GM08714 (cell line): ENCODE measurements at regions not wholly inside any gene's neighbourhood (a gene's known extent, or its start where the extent isn't known, plus 50 kb on each side); places are given as distances from the start of the nearest gene placed in this dataset.

Experiments
- H3K4me3 ChIP-seq: fragments of 200-500 bp; sonication (Bioruptor generic); 2 replicates; pipeline ENCODE4 v1.5.1; 2014; ENCODE audit warnings: mild to moderate bottlenecking, low read length, inconsistent platforms
- ZNF274 ChIP-seq: IDR thresholded peaks from 2 replicates; pipeline ENCODE4 v1.6.1; 2012; ENCODE audit warnings: mild to moderate bottlenecking, low read depth, low read length

DNA sequence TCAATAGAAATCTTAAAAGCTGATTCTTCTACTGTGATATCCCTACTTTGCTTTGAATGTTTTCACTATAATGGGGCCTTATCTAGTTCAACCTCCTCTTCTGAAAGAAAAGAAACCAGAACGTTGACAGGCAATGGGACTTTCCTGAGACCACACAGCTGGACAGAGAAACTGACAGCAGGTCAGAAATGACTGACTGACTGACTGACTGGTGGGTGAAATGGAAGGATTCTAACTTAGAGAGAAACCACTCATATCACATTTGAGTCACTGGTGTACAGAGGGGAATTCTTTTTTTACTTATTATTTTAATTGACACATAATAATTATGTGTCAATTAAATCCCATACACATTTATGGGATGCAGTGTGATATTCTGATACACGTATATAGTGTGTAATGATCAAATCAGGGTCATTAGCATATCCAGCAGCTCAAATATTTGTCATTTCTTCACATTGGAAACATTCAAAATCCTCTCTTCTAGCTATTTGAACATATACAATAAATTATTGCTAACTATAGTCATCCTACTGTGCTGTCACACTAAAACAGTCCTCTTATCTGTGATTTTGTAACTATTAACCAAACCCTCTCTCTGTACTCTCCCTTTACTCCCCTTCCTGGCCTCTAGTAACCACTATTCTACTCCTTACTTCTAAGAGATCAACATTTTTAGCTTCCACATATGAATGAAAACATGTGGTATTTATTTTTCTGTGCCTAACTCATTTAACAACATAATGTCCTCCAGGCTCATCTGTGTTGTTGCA lies 64.8 kb upstream of the NRSN1 start:
- H3K4me3 ChIP-seq: no peak overlapping the region
- TF ChIP-seq ZNF274: no peak

GRCh38 chr6:24064106-24064505 lies 61.9 kb upstream of the NRSN1 start:
- H3K4me3 ChIP-seq: no peak overlapping the region
- TF ChIP-seq ZNF274: no peak

GRCh38 chr6:24064832-24065231 lies 61.2 kb upstream of the NRSN1 start:
- no peak for TF ChIP-seq ZNF274
- H3K4me3 ChIP-seq: no peak overlapping the region

- no peak for TF ChIP-seq ZNF274
- no peak overlapping the region for H3K4me3 ChIP-seq
These were observed 56.5 kb upstream of the NRSN1 start for GRCh38 chr6:24069526-24069925.

- no peak overlapping the region for H3K4me3 ChIP-seq
- TF ChIP-seq ZNF274: no peak
These were observed 53.8 kb upstream of the NRSN1 start for GRCh38 chr6:24072038-24072746.

GRCh38 chr6:24076011-24076410 lies 50.0 kb upstream of the NRSN1 start:
- H3K4me3 ChIP-seq: no peak overlapping the region

More at GRCh38 chr6:24076011-24076410, 50.0 kb upstream of the NRSN1 start:
- no peak for TF ChIP-seq ZNF274
